ENCODE measurements at regions not wholly inside any gene's neighbourhood (a gene's known extent, or its start where the extent isn't known, plus 50 kb on each side); places are given as distances from the start of the nearest gene placed in this dataset.

GRCh38 chr2:42924418-42924886 is 132.1 kb upstream of the HAAO start:
- Mint-ChIP-seq H3K4me3 (ENCODE audit: low read depth, unreplicated experiment) (peak overlapping the region; percentile 38), H3K36me3 (ENCODE audit: insufficient read depth, unreplicated experiment) (no peaks in the 10 kb centered on the region), H3K27me3 (ENCODE audit: unreplicated experiment) (no peaks in the 10 kb centered on the region), H3K27ac (ENCODE audit: unreplicated experiment) (peak overlapping the region; percentile 24), H3K9me3 (ENCODE audit: low read depth, unreplicated experiment) (no peaks in the 10 kb centered on the region), H3K4me1 (ENCODE audit: low read depth, unreplicated experiment) (peaks cover 30% of the 10 kb centered on the region)
- CTCF ChIA-PET, result interaction anchor here (0.8 kb wide), 1 partner anchor 1116 kb away, joined by 3 read pairs; no protein-coding TSS in a partner anchor
- intact Hi-C loops (cut with micrococcal nuclease; ENCODE audit: unreplicated experiment), result no loop called here
- no TSS peak for BruUV-seq (replicated peaks)
- no peak for TF ChIP-seq CTCF (IDR thresholded peaks at IDR 0.05; ENCODE audit: unreplicated experiment)
- no peak for DNase-seq

- H3K4me3 Mint-ChIP-seq (ENCODE audit: low read depth, unreplicated experiment), result no peak overlapping the region
- no peak overlapping the region for H3K27ac Mint-ChIP-seq (ENCODE audit: unreplicated experiment)
- H3K27me3 Mint-ChIP-seq (ENCODE audit: unreplicated experiment), result no peaks in the 10 kb centered on the region
- CTCF ChIA-PET, result interaction anchor here (0.8 kb wide), 1 partner anchor 1116 kb away, joined by 3 read pairs; no protein-coding TSS in a partner anchor
- BruUV-seq (replicated peaks), result no TSS peak
- H3K36me3 Mint-ChIP-seq (ENCODE audit: insufficient read depth, unreplicated experiment), result no peaks in the 10 kb centered on the region
- DNase-seq, result no peak
- no peaks in the 10 kb centered on the region for H3K9me3 Mint-ChIP-seq (ENCODE audit: low read depth, unreplicated experiment)
- TF ChIP-seq CTCF (IDR thresholded peaks at IDR 0.05; ENCODE audit: unreplicated experiment), result no peak
- intact Hi-C loops (cut with micrococcal nuclease; ENCODE audit: unreplicated experiment), result no loop called here
- H3K4me1 Mint-ChIP-seq (ENCODE audit: low read depth, unreplicated experiment), result peaks cover 30% of the 10 kb centered on the region
These were observed 131.4 kb upstream of the HAAO start for GRCh38 chr2:42923580-42924417.

GRCh38 chr2:42922790-42923579 is 130.6 kb upstream of the HAAO start:
- Mint-ChIP-seq H3K4me1 (ENCODE audit: low read depth, unreplicated experiment) (peaks cover 30% of the 10 kb centered on the region), H3K4me3 (ENCODE audit: low read depth, unreplicated experiment) (no peak overlapping the region), H3K27me3 (ENCODE audit: unreplicated experiment) (no peaks in the 10 kb centered on the region), H3K36me3 (ENCODE audit: insufficient read depth, unreplicated experiment) (no peaks in the 10 kb centered on the region), H3K9me3 (ENCODE audit: low read depth, unreplicated experiment) (no peaks in the 10 kb centered on the region), H3K27ac (ENCODE audit: unreplicated experiment) (no peak overlapping the region)
- BruUV-seq (replicated peaks), result no TSS peak
- no peak for DNase-seq
- intact Hi-C loops (cut with micrococcal nuclease; ENCODE audit: unreplicated experiment), result no loop called here
- CTCF ChIA-PET, result no interaction called here
- TF ChIP-seq CTCF (IDR thresholded peaks at IDR 0.05; ENCODE audit: unreplicated experiment), result no peak

- Mint-ChIP-seq H3K27ac (ENCODE audit: unreplicated experiment) (no peak overlapping the region), H3K4me1 (ENCODE audit: low read depth, unreplicated experiment) (peaks cover 30% of the 10 kb centered on the region), H3K27me3 (ENCODE audit: unreplicated experiment) (no peaks in the 10 kb centered on the region), H3K4me3 (ENCODE audit: low read depth, unreplicated experiment) (no peak overlapping the region), H3K36me3 (ENCODE audit: insufficient read depth, unreplicated experiment) (no peaks in the 10 kb centered on the region), H3K9me3 (ENCODE audit: low read depth, unreplicated experiment) (no peaks in the 10 kb centered on the region)
- BruUV-seq (replicated peaks), result no TSS peak
- intact Hi-C loops (cut with micrococcal nuclease; ENCODE audit: unreplicated experiment), result no loop called here
- CTCF ChIA-PET, result no interaction called here
- no peak for DNase-seq
- no peak for TF ChIP-seq CTCF (IDR thresholded peaks at IDR 0.05; ENCODE audit: unreplicated experiment)
These were observed 129.9 kb upstream of the HAAO start for GRCh38 chr2:42922293-42922692.

All from Calu3 (cell line).